ENCODE measurements at regions not wholly inside any gene's neighbourhood (a gene's known extent, or its start where the extent isn't known, plus 50 kb on each side); places are given as distances from the start of the nearest gene placed in this dataset.
A peak's percentile ranks its signal among the peaks of the same experiment; 100 is the strongest.

DNA sequence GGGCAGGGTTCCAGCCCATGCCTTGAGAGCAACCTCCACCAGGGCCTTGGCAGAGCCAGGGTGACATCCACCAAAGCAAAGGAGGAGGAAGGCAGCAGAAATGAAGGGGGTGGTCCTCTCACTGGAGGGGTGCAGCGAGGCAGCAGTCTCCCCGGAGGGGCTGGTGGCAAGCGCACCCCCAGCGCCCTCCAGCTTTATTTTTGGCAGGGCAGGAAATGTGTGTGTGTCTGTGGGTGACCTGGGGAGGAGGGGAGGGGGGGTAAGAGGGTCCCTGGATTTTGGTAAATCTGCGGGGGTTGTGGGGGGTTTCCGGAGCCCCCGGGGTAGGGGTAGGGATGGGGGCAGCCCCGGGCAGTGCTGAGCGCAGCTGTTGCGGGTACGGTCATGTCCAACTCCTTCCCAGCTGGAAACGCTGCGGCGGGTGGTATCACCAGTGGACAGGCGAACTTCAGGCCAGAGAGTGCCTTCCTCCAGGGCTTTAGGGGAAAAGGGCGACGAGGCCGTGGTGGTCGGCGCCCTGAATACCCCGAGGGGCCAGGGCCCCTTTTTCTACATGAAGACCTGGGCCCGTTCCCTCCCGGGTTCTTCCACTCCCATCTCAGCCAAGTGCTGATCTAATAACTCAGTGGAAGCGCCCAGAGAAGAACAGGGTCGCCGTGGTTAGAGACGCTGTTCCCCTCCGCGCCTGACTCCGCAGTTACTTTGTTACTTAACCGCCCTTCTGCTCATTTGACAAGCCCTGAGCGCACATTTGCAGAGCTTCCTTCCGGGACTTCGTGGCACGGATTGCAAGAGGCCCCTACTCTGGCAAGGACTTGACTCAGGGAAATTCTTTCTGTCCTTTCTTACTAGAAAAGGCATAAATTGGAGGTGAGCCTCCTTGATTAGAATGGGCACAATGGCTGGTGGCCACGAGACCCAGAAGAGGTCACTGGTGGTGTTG is 55.2 kb downstream of the FOS start:
- no peaks in the 10 kb centered on the region for H3K36me3 Mint-ChIP-seq (ENCODE audit: low read depth)
- intact Hi-C loops (cut with micrococcal nuclease) = no loop called here
- H3K27ac Mint-ChIP-seq = peak overlapping the region; percentile 89
- H3K27me3 Mint-ChIP-seq = no peaks in the 10 kb centered on the region
- peaks cover 61% of the 10 kb centered on the region for H3K4me1 Mint-ChIP-seq (ENCODE audit: low read depth)
- peak overlapping the region; percentile 55 for H3K4me3 Mint-ChIP-seq
- no peaks in the 10 kb centered on the region for H3K9me3 Mint-ChIP-seq

DNA sequence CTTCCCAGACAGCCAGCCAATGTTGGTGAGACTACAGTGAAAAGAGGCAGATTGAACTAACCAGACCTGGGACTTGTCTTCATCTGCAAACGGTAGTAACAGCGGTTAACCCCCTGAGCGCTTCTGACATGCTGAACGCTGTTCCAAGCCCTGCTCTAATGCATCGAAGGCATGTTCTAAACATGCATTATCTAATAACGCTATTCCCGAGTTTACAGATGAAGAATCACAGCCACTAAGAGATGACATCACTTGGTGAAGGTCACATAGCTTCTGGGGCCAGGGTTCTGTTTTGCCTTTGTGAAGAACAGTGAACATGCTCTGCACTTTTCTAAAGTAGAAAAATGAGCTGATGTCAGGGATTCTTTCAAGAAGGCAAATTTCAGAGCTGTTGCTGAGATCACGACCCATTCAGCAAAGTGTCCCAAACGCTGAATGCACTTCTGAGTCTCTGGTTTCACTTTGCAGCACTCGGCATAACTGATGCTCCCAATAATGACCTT is 56.0 kb downstream of the FOS start:
- Mint-ChIP-seq H3K4me3 (peak overlapping the region; percentile 48), H3K36me3 (ENCODE audit: low read depth) (no peaks in the 10 kb centered on the region), H3K9me3 (no peaks in the 10 kb centered on the region), H3K4me1 (ENCODE audit: low read depth) (peaks cover 63% of the 10 kb centered on the region), H3K27me3 (no peaks in the 10 kb centered on the region), H3K27ac (peak overlapping the region; percentile 89)
- intact Hi-C loops (cut with micrococcal nuclease) = no loop called here

DNA sequence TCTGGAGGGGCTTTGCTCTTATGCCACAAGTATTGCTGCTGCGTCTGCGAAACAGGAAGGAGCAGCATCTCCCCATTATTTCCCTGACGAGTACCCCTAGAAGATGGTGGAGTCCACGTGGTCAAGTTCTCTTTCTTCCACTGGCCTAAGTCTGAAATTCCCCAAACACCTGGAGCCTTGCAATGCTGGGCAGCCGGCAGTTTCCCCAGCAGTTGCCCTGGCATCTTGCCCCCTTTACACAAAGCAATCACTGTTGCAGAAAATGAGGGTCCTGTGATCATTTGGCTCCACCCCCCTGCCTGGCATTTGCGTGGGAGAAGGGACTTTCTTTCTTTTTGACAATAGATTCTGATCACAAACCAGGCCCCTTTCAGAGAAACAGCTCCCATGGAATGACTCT is 56.9 kb downstream of the FOS start:
- peaks cover 65% of the 10 kb centered on the region for H3K4me1 Mint-ChIP-seq (ENCODE audit: low read depth)
- no peak overlapping the region for H3K4me3 Mint-ChIP-seq
- H3K36me3 Mint-ChIP-seq (ENCODE audit: low read depth) = no peaks in the 10 kb centered on the region
- H3K27ac Mint-ChIP-seq = peak overlapping the region; percentile 89
- H3K27me3 Mint-ChIP-seq = no peaks in the 10 kb centered on the region
- H3K9me3 Mint-ChIP-seq = no peaks in the 10 kb centered on the region
- intact Hi-C loops (cut with micrococcal nuclease) = no loop called here

DNA sequence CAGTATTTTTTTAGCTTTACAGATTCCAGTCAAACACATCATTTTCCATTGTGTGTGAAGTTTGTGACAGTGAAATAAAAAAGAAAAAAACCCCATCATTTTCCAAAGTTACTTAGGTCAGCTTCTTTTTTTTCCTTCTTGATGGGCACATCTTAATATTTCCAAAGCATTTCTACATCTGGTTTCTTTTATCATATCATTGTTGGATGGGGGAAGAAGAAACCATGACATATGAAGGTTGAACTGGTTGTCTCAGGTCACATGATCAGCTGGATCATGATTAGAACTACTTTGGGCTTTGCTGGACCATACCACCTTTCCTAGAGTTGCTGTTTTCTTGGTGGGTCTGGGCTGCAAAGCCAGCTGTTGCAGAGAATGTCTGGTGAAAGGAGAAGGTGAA is 59.8 kb downstream of the FOS start:
- H3K36me3 Mint-ChIP-seq (ENCODE audit: low read depth) = no peaks in the 10 kb centered on the region
- intact Hi-C loops (cut with micrococcal nuclease) = no loop called here
- no peaks in the 10 kb centered on the region for H3K9me3 Mint-ChIP-seq

DNA sequence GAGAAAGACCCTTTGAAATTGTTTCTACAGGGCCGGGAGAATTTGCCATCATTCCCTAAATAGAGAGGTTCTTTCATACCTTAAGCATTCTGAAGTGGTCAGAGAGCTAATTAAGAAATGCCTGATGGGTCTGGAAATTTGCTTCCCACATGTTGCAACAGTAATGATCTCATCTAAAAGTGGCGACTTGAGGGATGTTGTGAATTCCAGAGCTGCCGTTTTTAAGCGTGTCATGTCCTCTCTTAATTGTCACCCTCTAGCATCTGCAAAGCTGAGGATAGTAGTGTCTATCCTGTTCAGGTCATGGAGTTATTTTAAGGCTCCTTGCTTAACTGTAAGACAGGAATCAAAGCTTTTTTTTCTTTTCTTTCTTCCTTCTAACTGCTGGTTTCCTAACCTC is 60.4 kb downstream of the FOS start:
- Mint-ChIP-seq H3K4me3 (no peak overlapping the region), H3K4me1 (ENCODE audit: low read depth) (peaks cover 76% of the 10 kb centered on the region)
- intact Hi-C loops (cut with micrococcal nuclease) = no loop called here

More for the DNA sequence above, 59.8 kb downstream of the FOS start:
- H3K27me3 Mint-ChIP-seq = no peaks in the 10 kb centered on the region
- H3K4me1 Mint-ChIP-seq (ENCODE audit: low read depth) = peaks cover 76% of the 10 kb centered on the region
- peak overlapping the region; percentile 43 for H3K27ac Mint-ChIP-seq
- no peak overlapping the region for H3K4me3 Mint-ChIP-seq

DNA sequence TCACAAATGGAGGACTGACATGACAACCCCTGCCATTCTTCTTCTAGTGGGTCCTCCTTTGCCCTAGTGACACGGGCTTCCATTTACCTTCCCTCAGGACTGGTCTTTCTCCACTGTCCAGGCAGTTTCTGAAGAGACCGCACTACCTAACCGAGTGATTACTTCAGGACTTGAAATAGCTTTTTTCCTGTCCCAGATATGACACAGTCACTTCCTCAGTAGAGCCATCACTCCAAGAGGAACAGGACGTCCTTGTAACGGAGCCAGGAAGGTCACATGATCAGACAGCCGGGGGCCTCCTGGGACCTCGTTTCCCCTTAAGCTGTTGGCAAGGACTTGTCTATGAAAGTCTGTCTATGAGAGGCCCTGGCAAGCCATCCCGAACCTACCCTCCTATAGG is 62.3 kb downstream of the FOS start:
- H3K27me3 Mint-ChIP-seq = no peaks in the 10 kb centered on the region
- no peaks in the 10 kb centered on the region for H3K9me3 Mint-ChIP-seq
- H3K27ac Mint-ChIP-seq = peak overlapping the region; percentile 96
- H3K4me1 Mint-ChIP-seq (ENCODE audit: low read depth) = peaks cover 75% of the 10 kb centered on the region
- H3K36me3 Mint-ChIP-seq (ENCODE audit: low read depth) = no peaks in the 10 kb centered on the region
- peak overlapping the region; percentile 18 for H3K4me3 Mint-ChIP-seq
- intact Hi-C loops (cut with micrococcal nuclease) = loop anchor here (2.0 kb wide), 1 partner anchor 86 kb away; no protein-coding TSS in a partner anchor

More for the DNA sequence above, 60.4 kb downstream of the FOS start:
- H3K36me3 Mint-ChIP-seq (ENCODE audit: low read depth) = no peaks in the 10 kb centered on the region
- H3K27ac Mint-ChIP-seq = peak overlapping the region; percentile 43
- no peaks in the 10 kb centered on the region for H3K27me3 Mint-ChIP-seq
- H3K9me3 Mint-ChIP-seq = no peaks in the 10 kb centered on the region

DNA sequence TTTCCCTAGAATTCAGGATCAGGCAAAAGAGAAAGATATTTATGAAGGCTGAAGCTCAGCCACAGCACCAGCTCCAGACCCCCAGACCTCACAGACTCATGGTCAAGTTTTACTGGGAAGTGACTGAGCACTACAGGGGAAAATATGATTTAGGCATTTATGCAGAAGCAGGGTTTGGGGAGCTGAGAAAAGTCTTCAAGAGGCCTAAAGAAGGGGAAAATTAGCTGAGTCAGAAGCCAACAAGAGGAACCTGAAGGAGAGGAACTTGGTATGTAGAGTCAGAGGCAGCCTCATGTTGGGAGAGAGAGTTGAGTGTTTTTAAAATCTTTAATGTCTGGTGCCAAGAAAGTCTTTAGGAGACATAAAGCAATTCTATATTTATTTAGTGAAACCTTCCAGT is 63.0 kb downstream of the FOS start:
- Mint-ChIP-seq H3K9me3 (no peaks in the 10 kb centered on the region), H3K36me3 (ENCODE audit: low read depth) (no peaks in the 10 kb centered on the region), H3K27ac (peak overlapping the region; percentile 96), H3K4me1 (ENCODE audit: low read depth) (peaks cover 82% of the 10 kb centered on the region), H3K4me3 (peak overlapping the region; percentile 0), H3K27me3 (no peaks in the 10 kb centered on the region)
- intact Hi-C loops (cut with micrococcal nuclease) = loop anchor here (2.0 kb wide), 1 partner anchor 85 kb away; no protein-coding TSS in a partner anchor

DNA sequence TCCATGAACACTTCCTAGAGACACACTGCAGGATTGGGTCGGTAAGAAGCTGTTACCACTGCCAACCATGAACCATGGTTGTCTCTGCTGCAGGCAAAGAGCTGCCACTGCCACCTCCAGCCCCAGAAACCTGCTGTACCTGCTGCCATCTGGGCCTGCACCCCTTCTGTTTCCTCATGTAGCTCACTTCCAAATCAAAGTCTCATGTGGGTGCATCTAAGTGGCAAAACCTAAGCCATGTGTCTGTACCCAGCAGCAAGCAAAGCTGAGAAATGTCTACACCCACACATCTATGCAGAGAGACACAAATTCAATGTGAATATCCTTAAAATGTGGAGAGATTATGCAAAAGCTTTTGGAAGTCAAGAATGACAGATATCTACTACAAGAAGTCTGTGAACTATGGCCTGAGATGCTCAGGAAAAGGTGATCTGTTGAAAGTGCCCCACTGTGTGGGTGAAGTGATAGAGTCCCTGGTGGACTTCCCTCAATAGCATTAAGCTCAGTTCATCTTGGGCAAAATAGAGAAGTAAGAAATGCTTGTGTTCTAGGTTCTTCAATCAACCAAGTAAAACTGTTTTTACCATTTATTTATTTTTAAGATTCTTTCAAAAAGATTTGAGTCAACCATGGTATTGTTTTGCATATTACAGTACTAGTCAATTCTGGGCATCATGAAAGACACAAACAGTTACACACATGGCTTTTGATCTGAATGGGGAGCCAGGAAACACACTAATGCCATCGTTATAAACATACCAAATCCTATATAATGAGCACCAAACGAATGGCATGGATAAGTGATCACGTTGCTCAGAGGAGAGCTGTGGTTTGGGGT is 64.4 kb downstream of the FOS start:
- Mint-ChIP-seq H3K4me1 (ENCODE audit: low read depth) (peaks cover 83% of the 10 kb centered on the region), H3K9me3 (no peaks in the 10 kb centered on the region), H3K36me3 (ENCODE audit: low read depth) (no peaks in the 10 kb centered on the region), H3K27me3 (no peaks in the 10 kb centered on the region), H3K27ac (peak overlapping the region; percentile 96), H3K4me3 (no peak overlapping the region)
- intact Hi-C loops (cut with micrococcal nuclease) = no loop called here

DNA sequence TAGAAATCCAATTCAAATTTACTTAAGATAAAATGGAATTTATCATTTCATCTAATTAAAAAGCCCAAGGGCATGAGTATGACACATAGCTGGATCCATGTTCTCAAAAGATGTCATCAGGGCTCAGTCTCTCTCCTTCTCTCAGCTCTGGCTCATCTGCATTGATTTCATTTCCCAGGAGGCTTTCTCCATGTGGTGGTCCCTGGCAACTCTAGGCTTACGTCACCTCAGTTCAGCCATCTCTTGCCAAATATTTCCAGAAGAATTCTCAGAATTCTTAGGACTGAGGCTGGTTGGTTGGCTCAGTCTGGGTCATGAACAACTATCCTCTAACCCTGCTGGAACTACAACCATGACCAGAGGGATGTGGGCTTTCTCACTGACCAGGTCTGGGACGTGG is 65.3 kb downstream of the FOS start:
- Mint-ChIP-seq H3K36me3 (ENCODE audit: low read depth) (no peaks in the 10 kb centered on the region), H3K4me3 (no peak overlapping the region), H3K27ac (peak overlapping the region; percentile 96), H3K4me1 (ENCODE audit: low read depth) (peaks cover 74% of the 10 kb centered on the region), H3K9me3 (no peaks in the 10 kb centered on the region), H3K27me3 (no peaks in the 10 kb centered on the region)
- intact Hi-C loops (cut with micrococcal nuclease) = no loop called here

DNA sequence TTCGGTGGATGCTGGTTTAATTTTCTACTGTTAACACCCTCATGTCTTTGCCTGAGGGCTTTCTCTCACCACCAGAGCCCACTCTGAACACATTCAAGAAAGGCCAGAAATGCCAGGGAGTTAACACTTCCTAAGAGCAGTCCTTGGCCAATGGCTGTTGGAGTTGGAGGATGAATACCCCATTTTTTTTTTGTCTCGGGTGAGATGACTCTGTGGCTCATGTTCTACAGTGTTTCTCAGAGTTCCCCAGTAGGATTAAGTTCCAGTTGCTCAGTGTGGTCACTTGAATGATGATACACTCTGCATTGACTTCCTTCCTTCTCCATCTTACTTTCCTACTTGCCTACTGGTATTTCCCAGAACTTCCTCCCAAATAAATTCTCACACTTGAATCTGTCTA is 65.8 kb downstream of the FOS start:
- Mint-ChIP-seq H3K36me3 (ENCODE audit: low read depth) (no peaks in the 10 kb centered on the region), H3K9me3 (no peaks in the 10 kb centered on the region), H3K4me3 (no peak overlapping the region), H3K27me3 (no peaks in the 10 kb centered on the region), H3K4me1 (ENCODE audit: low read depth) (peaks cover 69% of the 10 kb centered on the region), H3K27ac (peak overlapping the region; percentile 96)
- intact Hi-C loops (cut with micrococcal nuclease) = no loop called here

DNA sequence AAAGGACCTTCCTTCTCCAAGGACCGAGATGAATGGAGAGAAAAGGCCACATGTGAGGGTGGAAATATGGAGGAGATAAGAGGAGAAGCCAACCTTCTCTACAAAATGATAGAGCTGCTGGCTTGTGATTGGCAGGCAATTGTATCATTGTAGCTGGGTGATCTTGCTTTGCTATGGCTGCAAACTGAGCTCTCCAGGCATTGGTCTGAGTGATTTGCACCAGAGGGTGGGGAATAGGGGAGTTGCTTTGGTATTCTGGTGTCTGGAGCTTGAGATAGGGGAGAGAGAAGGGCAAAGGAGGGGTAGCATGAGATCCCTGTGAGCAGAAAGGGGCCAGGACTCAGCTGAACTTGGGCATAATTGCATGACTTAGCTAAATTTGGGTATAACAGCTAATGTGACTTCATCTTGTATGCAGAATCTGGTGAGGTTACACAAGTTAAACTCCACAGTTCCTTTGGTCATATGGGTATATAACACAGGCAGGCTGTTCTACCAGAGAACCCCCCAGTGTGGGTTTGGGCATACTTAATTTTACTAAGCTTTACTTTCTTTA is 72.0 kb downstream of the FOS start:
- intact Hi-C loops (cut with micrococcal nuclease) = no loop called here

DNA sequence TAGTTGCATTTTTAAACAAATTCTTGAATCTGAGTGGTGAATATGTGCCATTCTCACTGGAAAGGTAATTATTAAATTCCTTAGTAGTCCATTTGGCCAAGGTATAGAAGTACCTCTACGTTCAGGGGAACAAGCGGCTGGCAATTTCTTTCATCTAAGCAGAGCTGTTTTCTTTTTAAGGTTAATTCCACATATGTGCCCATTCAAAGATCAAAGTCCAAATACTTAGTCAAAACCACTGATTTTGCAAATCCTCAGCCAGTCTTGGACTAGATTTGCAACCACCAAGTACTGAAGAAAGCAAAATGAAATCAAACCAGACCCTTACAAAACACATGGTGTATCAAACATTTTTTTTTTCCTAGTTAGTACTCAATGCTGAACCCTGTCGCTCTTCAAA is 68.7 kb upstream of the JDP2 start:
- intact Hi-C loops (cut with micrococcal nuclease) = no loop called here
- no peaks in the 10 kb centered on the region for H3K9me3 Mint-ChIP-seq
- no peaks in the 10 kb centered on the region for H3K36me3 Mint-ChIP-seq (ENCODE audit: low read depth)
- peaks cover 3% of the 10 kb centered on the region for H3K27me3 Mint-ChIP-seq
- H3K4me1 Mint-ChIP-seq (ENCODE audit: low read depth) = peaks cover 3% of the 10 kb centered on the region
- no peak overlapping the region for H3K4me3 Mint-ChIP-seq
- no peak overlapping the region for H3K27ac Mint-ChIP-seq

More for the DNA sequence above, 72.0 kb downstream of the FOS start:
- Mint-ChIP-seq H3K4me3 (no peak overlapping the region), H3K9me3 (no peaks in the 10 kb centered on the region), H3K27me3 (no peaks in the 10 kb centered on the region), H3K27ac (no peak overlapping the region), H3K36me3 (ENCODE audit: low read depth) (no peaks in the 10 kb centered on the region), H3K4me1 (ENCODE audit: low read depth) (peaks cover 18% of the 10 kb centered on the region)

DNA sequence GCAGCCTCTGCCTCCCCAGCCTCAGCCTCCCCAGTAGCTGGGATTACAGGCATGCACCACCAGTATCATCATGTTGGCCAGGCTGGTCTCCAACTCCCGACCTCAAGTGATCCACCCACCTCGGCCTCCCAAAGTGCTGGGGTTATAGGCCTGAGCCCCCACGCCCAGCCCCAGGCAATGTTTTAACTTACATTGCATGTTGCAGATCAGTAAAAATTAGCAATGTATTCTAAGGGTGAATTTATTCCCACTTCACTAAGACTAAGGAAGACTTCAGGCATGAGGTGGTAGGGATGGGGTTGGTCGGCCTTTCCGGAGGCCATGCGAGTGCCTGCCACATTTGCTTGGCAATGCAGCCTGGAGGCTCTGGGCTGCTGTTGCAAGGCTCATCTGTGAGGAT is 66.8 kb upstream of the JDP2 start:
- Mint-ChIP-seq H3K4me1 (ENCODE audit: low read depth) (peaks cover 14% of the 10 kb centered on the region), H3K27me3 (peaks cover 7% of the 10 kb centered on the region), H3K4me3 (no peak overlapping the region)

More for the DNA sequence above, 66.8 kb upstream of the JDP2 start:
- no peaks in the 10 kb centered on the region for H3K36me3 Mint-ChIP-seq (ENCODE audit: low read depth)
- H3K9me3 Mint-ChIP-seq = no peaks in the 10 kb centered on the region
- intact Hi-C loops (cut with micrococcal nuclease) = no loop called here
- H3K27ac Mint-ChIP-seq = no peak overlapping the region

All from dendritic cell treated with granulocyte-macrophage colony-stimulating factor and Interleukin-4, amounts not matched to agents 40 ng/mL and 50 ng/mL, for 4 days (primary cell).